ENCODE measurements at regions not wholly inside any gene's neighbourhood (a gene's known extent, or its start where the extent isn't known, plus 50 kb on each side); places are given as distances from the start of the nearest gene placed in this dataset.

DNA sequence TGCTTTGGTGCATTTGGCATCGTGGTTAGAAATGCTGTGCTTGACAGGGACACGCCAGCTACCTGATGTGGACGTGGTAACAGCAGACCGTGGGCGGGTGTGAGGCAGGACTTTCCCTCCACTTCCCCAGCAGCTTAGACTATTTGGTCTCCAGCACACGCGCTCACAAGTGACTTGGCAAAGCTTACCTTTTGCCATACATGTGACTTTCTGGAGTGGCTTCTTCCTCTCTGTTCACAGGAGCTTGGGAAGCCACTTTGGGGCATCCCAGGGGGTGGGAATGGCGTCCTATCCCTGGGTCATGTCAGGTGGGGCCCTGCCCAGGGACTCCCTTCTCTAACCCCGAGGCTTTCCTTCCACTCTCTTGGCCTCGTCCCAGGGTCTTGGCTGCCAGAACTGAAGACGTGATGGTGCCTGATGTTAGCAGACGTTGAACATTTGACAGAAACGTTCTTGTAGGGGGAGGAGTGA, 228.7 kb upstream of the KLF6 start:
- TF ChIP-seq EP300 (IDR thresholded peaks at IDR 0.05) (no peak), POLR2A (IDR thresholded peaks at IDR 0.05) (no peak), POLR2AphosphoS5 (IDR thresholded peaks at IDR 0.05) (no peak)
- TF ChIP-seq, protein P1, sequence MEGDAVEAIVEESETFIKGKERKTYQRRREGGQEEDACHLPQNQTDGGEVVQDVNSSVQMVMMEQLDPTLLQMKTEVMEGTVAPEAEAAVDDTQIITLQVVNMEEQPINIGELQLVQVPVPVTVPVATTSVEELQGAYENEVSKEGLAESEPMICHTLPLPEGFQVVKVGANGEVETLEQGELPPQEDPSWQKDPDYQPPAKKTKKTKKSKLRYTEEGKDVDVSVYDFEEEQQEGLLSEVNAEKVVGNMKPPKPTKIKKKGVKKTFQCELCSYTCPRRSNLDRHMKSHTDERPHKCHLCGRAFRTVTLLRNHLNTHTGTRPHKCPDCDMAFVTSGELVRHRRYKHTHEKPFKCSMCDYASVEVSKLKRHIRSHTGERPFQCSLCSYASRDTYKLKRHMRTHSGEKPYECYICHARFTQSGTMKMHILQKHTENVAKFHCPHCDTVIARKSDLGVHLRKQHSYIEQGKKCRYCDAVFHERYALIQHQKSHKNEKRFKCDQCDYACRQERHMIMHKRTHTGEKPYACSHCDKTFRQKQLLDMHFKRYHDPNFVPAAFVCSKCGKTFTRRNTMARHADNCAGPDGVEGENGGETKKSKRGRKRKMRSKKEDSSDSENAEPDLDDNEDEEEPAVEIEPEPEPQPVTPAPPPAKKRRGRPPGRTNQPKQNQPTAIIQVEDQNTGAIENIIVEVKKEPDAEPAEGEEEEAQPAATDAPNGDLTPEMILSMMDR (IDR thresholded peaks at IDR 0.05) = no peak
- Histone ChIP-seq H3K36me3 (no peaks in the 10 kb centered on the region), H3K4me3 (no peak overlapping the region), H3K9me3 (no peaks in the 10 kb centered on the region), H3K4me1 (peaks cover 0 to 9% (median 4%) of the 10 kb centered on the region in 4 donors), H3K27ac (no peak overlapping the region), H3K27me3 (no peaks in the 10 kb centered on the region)
- WGBS, 2 donors = 72 to 79% methylated on average over 13 of the region's 13 CpGs
- intact Hi-C loops (cut with DNase I) = no loop called here
- no peak for DNase-seq

DNA sequence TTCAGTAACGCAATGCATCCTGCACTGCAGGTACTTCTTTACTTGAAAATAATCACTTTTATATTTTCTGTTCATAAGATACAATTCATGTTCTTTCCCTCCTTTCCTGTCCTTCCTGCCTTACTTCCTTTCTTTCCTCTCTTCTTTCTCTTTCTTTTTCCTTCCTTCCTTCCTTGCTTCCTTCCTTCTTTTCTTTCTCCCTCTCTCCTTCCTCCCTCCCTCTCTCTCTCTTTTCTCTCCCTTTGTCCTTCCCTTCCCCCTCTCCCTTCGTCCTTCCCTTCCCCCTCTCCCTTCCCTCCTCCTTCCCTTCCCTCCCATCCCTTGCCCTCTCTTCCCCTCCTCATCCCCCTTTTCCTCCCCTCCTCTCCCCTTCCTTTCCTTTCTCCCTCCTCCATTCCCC, 227.8 kb upstream of the KLF6 start:
- Histone ChIP-seq H3K4me1 (peaks cover 0 to 9% (median 4%) of the 10 kb centered on the region in 4 donors), H3K36me3 (no peaks in the 10 kb centered on the region), H3K27me3 (no peaks in the 10 kb centered on the region), H3K27ac (no peak overlapping the region), H3K4me3 (no peak overlapping the region), H3K9me3 (no peaks in the 10 kb centered on the region)
- DNase-seq = no peak
- 81 to 85% methylated on average over 2 of the region's 2 CpGs for WGBS, 2 donors
- intact Hi-C loops (cut with DNase I) = no loop called here
- TF ChIP-seq POLR2AphosphoS5 (IDR thresholded peaks at IDR 0.05) (no peak), EP300 (IDR thresholded peaks at IDR 0.05) (no peak), POLR2A (IDR thresholded peaks at IDR 0.05) (no peak)
- TF ChIP-seq, protein P1 (IDR thresholded peaks at IDR 0.05) = no peak

DNA sequence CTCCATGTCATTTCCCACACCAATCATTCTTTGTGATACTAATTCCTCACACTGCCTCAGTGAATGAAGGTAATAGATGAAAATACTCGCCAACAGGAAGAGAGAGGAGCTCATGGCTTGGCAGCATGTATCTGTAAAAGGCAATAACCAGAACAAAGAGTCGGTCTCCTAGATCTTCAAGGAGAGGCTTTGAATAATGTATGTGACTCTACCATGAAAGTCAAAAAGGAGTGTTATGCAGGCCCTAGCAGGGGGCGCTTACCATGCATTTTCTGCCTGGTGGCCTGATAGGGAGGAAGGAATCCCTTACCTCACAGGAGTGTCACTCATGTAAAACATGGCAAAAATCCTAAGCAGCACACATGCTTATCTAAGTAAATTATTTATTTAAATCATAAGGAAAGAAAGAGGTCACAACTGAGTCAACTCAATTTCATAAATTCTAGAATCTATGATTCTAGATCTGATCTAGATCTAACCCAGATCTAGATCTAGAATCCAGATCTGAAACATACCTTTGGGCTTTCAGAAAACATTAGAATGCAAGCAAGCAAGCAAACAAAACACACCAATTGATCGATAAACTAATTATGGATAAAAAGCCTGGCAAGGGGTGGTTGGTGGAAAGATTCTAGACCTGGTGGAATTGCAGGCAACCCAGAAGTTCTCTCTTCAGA, 226.3 kb upstream of the KLF6 start:
- 94 to 95% methylated on average over 4 of the region's 4 CpGs for WGBS, 2 donors
- TF ChIP-seq POLR2A (IDR thresholded peaks at IDR 0.05) = no peak
- TF ChIP-seq, protein P1 (IDR thresholded peaks at IDR 0.05) = no peak
- no peak for TF ChIP-seq POLR2AphosphoS5 (IDR thresholded peaks at IDR 0.05)
- no peak for TF ChIP-seq EP300 (IDR thresholded peaks at IDR 0.05)
- intact Hi-C loops (cut with DNase I) = no loop called here

DNA sequence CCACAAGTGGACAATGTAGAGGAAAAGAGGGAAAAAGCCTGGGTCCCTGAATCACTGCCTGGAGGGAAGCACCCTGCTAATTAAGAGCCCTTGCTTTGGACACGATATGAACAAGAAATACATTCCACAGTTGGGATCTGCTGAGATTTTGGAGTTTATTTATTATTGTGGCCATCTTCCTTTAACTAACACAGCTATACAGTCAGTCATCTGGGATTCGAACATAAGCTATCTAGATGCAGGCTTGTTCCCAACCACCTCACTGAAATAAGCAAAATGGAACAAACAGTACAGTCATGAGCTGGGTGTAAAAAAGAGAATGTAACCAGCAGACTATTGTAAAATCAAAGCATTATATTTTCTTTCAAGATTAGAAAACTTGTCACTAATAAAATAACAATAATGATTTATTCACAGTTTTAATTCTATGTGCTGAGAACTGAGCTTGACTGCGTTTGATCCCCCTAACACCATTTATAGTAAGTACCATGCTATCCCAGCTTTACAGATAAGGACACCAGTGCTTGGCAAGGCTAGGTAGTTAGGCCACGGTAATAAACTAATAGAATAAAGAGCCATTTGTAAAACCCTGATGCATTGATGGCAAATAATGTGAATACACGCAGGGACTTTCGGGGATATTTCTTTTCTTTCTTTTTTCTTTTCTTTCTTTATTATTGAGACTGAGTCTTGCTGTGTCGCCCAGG, 223.8 kb upstream of the KLF6 start:
- Histone ChIP-seq H3K4me3 (no peak overlapping the region), H3K27me3 (no peaks in the 10 kb centered on the region), H3K9me3 (no peaks in the 10 kb centered on the region), H3K36me3 (no peaks in the 10 kb centered on the region), H3K4me1 (peaks cover 0 to 21% (median 17%) of the 10 kb centered on the region in 4 donors), H3K27ac (no peak overlapping the region)
- no peak for DNase-seq
- TF ChIP-seq, protein P1 (IDR thresholded peaks at IDR 0.05) = no peak
- no peak for TF ChIP-seq POLR2A (IDR thresholded peaks at IDR 0.05)
- TF ChIP-seq EP300 (IDR thresholded peaks at IDR 0.05) = no peak
- no peak for TF ChIP-seq POLR2AphosphoS5 (IDR thresholded peaks at IDR 0.05)
- 93 to 94% methylated on average over 7 of the region's 7 CpGs for WGBS, 2 donors
- intact Hi-C loops (cut with DNase I) = no loop called here

More for the DNA sequence above, 226.3 kb upstream of the KLF6 start:
- Histone ChIP-seq H3K9me3 (no peaks in the 10 kb centered on the region), H3K4me1 (peaks cover 0 to 16% (median 10%) of the 10 kb centered on the region in 4 donors), H3K36me3 (no peaks in the 10 kb centered on the region), H3K27me3 (no peaks in the 10 kb centered on the region), H3K27ac (no peak overlapping the region), H3K4me3 (no peak overlapping the region)
- DNase-seq = no peak

Data from sigmoid colon (tissue), 6 donors.